SK-N-SH (cell line): ENCODE measurements at regions not wholly inside any gene's neighbourhood (a gene's known extent, or its start where the extent isn't known, plus 50 kb on each side); places are given as distances from the start of the nearest gene placed in this dataset.

Source experiments
- CTCF ChIA-PET: fragments of 300-600, 350-600 bp; formaldehyde crosslinking; extraction: SDS; loops from one replicate; lab custom pipeline; 2021; lab: Yijun Ruan, JAX
- POLR2A ChIA-PET: fragments of 350-600 bp; sonication (Branson Sonifier 250); formaldehyde crosslinking; extraction: SDS; loops from one replicate; lab custom pipeline; 2020; ENCODE audit warnings: antibody characterized with exemption, inconsistent platforms; lab: Yijun Ruan, JAX
- DNase-seq: peaks from one replicate; pipeline ENCODE4 v3.0.0; 2012
- H2AFZ ChIP-seq: fragments of 200-600 bp; sonication (generic); 2 replicates; pipeline ENCODE4 v1.8.1; 2016; ENCODE audit warnings: antibody characterized with exemption, mild to moderate bottlenecking, low read depth
- H3F3A ChIP-seq: fragments of 200-600 bp; sonication (generic); replicated peaks from 2 replicates; pipeline ENCODE3; 2016; ENCODE audit warnings: antibody characterized with exemption, mild to moderate bottlenecking; ENCODE audit not compliant: insufficient read depth
- H3K27ac ChIP-seq, 2 experiments: fragments of 200-500 bp in 1 of 2; fragments of 200-600 bp in 1 of 2; sonication (Bioruptor generic) in 1 of 2; sonication (generic), shearing (Covaris generic) in 1 of 2; 2 replicates each; pipeline versions ENCODE4 v1.5.1 to v1.6.1; 2014 to 2016; ENCODE audit warnings: low read depth in 2 of 2, inconsistent platforms in 1 of 2, low read length in 1 of 2, mild to moderate bottlenecking in 1 of 2, mixed read lengths in 1 of 2
- H3K27me3 ChIP-seq: fragments of 200-600 bp; sonication (generic), shearing (Covaris generic); 2 replicates; pipeline ENCODE4 v1.6.1; 2016; ENCODE audit warnings: mixed run types; ENCODE audit not compliant: insufficient read depth
- H3K36me3 ChIP-seq, 2 experiments: fragments of 200-500 bp in 1 of 2; fragments of 200-600 bp in 1 of 2; sonication (Bioruptor generic) in 1 of 2; sonication (generic) in 1 of 2; replicated peaks in 1 of 2; 2 replicates each; pipeline versions ENCODE3 to v1.5.1; 2014 to 2016; ENCODE audit warnings: low read length in 1 of 2, mild to moderate bottlenecking in 1 of 2; ENCODE audit not compliant: insufficient read depth in 2 of 2, control insufficient read depth in 1 of 2
- H3K4me1 ChIP-seq, 2 experiments: fragments of 200-500 bp in 1 of 2; fragments of 200-600 bp in 1 of 2; sonication (Bioruptor generic) in 1 of 2; sonication (generic), shearing (Covaris generic) in 1 of 2; 2 replicates each; pipeline versions ENCODE4 v1.5.1 to v1.6.1; 2014 to 2016; ENCODE audit warnings: low read depth in 1 of 2, low read length in 1 of 2, mixed run types in 1 of 2; ENCODE audit not compliant: insufficient read depth in 2 of 2, control insufficient read depth in 1 of 2
- H3K4me2 ChIP-seq: fragments of 200-600 bp; sonication (generic), shearing (Covaris generic); 2 replicates; pipeline ENCODE4 v1.6.1; 2017; ENCODE audit warnings: mixed run types
- H3K4me3 ChIP-seq, 2 experiments: fragments of 200-500 bp in 1 of 2; fragments of 200-600 bp in 1 of 2; sonication (Bioruptor generic) in 1 of 2; sonication (generic), shearing (Covaris generic) in 1 of 2; 2 replicates each; pipeline versions ENCODE4 v1.5.1 to v1.8.1; 2014 to 2016; ENCODE audit warnings: low read depth in 2 of 2, inconsistent platforms in 1 of 2, low read length in 1 of 2, mild to moderate bottlenecking in 1 of 2, mixed read lengths in 1 of 2, moderate library complexity in 1 of 2
- H3K79me2 ChIP-seq: fragments of 200-600 bp; sonication (generic); 2 replicates; pipeline ENCODE4 v1.8.1; 2017; ENCODE audit warnings: mild to moderate bottlenecking; ENCODE audit not compliant: insufficient read depth
- H3K9ac ChIP-seq: fragments of 200-600 bp; sonication (generic); 2 replicates; pipeline ENCODE4 v1.6.1; 2017; ENCODE audit warnings: mixed run types
- H3K9me2 ChIP-seq: fragments of 200-600 bp; sonication (generic); 2 replicates; pipeline ENCODE4 v1.6.1; 2017; ENCODE audit warnings: mixed run types
- H3K9me3 ChIP-seq: fragments of 200-600 bp; sonication (generic); 2 replicates; pipeline ENCODE4 v1.6.1; 2017; ENCODE audit warnings: mixed run types, mild to moderate bottlenecking, moderate library complexity
- H4K20me1 ChIP-seq: fragments of 200-600 bp; sonication (generic); 2 replicates; pipeline ENCODE4 v1.6.1; 2017; ENCODE audit warnings: mild to moderate bottlenecking, mixed run types; ENCODE audit not compliant: insufficient read depth
- ELF1 ChIP-seq: IDR thresholded peaks from 2 replicates; pipeline ENCODE4 v1.4.0; 2012
- EP300 ChIP-seq, 2 experiments: IDR thresholded peaks; 2 replicates each; pipeline versions ENCODE4 v1.4.0 to v1.6.1; 2012; ENCODE audit warnings: borderline replicate concordance in 1 of 2, low read depth in 1 of 2, low read length in 1 of 2
- FOSL2 ChIP-seq: IDR thresholded peaks from 2 replicates; pipeline ENCODE4 v1.4.0; 2012; ENCODE audit warnings: low read depth, mild to moderate bottlenecking, moderate library complexity, borderline replicate concordance
- FOXJ3 ChIP-seq: sonication (generic); formaldehyde crosslinking; IDR thresholded peaks from 2 replicates; pipeline ENCODE4 v1.5.1; 2020; ENCODE audit warnings: mild to moderate bottlenecking, missing genetic modification reagents
- FOXM1 ChIP-seq: IDR thresholded peaks from 2 replicates; pipeline ENCODE4 v1.4.0; 2012; ENCODE audit warnings: low read depth, mild to moderate bottlenecking
- JUND ChIP-seq: IDR thresholded peaks from 2 replicates; pipeline ENCODE4 v1.4.0; 2012
- NFIC ChIP-seq: IDR thresholded peaks from 2 replicates; pipeline ENCODE4 v1.4.0; 2012; ENCODE audit warnings: borderline replicate concordance
- NRF1 ChIP-seq: IDR thresholded peaks from 2 replicates; pipeline ENCODE4 v1.6.1; 2012; ENCODE audit warnings: low read depth, mild to moderate bottlenecking, low read length
- POLR2AphosphoS5 ChIP-seq: IDR thresholded peaks from 2 replicates; pipeline ENCODE4 v1.6.1; 2012; ENCODE audit warnings: low read depth, low read length
- RCOR1 ChIP-seq: fragments of 150-350 bp; IDR thresholded peaks from 2 replicates; pipeline ENCODE4 v1.6.1; 2017; ENCODE audit warnings: antibody characterized with exemption, low read length
- REST ChIP-seq: IDR thresholded peaks from 2 replicates; pipeline ENCODE4 v1.6.1; 2012; ENCODE audit warnings: mild to moderate bottlenecking, low read depth, low read length, moderate library complexity
- TCF12 ChIP-seq: IDR thresholded peaks from 2 replicates; pipeline ENCODE4 v1.4.0; 2012
- WGBS: methylation state at CpG from one replicate; pipeline ENCODE4 v1.1.6; 2017; ENCODE audit warnings: low lambda C conversion rate; 5-methylcytosine and 5-hydroxymethylcytosine counted together
- TF ChIP-seq, protein P1 (sequence below): fragments of 150-350 bp; IDR thresholded peaks from 2 replicates; pipeline ENCODE4 v1.6.1; 2016; ENCODE audit warnings: mild to moderate bottlenecking, low read depth, low read length
- TF ChIP-seq, protein P2 (sequence below): IDR thresholded peaks from 2 replicates; pipeline ENCODE4 v1.4.0; 2012; ENCODE audit warnings: low read depth, borderline replicate concordance

- no peak for TF ChIP-seq REST
- TF ChIP-seq RCOR1, result no peak
Measured at GRCh38 chr16:51898872-51899271, 648.1 kb downstream of the TOX3 start (continued).

GRCh38 chr16:51896013-51896412 is 650.9 kb downstream of the TOX3 start:
- no peak for DNase-seq
- Histone ChIP-seq H3K9me3 (no peaks in the 10 kb centered on the region), H3K4me1 (no peaks in the 10 kb centered on the region), H3K27me3 (no peaks in the 10 kb centered on the region), H2AFZ (no peak overlapping the region), H3K36me3 (no peaks in the 10 kb centered on the region), H4K20me1 (no peaks in the 10 kb centered on the region), H3F3A (no peaks in the 10 kb centered on the region), H3K4me3 (no peak overlapping the region), H3K27ac (no peak overlapping the region)
- TF ChIP-seq, protein P1, sequence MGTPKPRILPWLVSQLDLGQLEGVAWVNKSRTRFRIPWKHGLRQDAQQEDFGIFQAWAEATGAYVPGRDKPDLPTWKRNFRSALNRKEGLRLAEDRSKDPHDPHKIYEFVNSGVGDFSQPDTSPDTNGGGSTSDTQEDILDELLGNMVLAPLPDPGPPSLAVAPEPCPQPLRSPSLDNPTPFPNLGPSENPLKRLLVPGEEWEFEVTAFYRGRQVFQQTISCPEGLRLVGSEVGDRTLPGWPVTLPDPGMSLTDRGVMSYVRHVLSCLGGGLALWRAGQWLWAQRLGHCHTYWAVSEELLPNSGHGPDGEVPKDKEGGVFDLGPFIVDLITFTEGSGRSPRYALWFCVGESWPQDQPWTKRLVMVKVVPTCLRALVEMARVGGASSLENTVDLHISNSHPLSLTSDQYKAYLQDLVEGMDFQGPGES, result no peak
- no peak for TF ChIP-seq EP300 (IDR thresholded peaks at IDR 0.05; ENCODE audit: borderline replicate concordance in 1 of 2, low read depth in 1 of 2, low read length in 1 of 2)
- no peak for TF ChIP-seq POLR2AphosphoS5
- TF ChIP-seq NFIC, result no peak
- TF ChIP-seq, protein P2, sequence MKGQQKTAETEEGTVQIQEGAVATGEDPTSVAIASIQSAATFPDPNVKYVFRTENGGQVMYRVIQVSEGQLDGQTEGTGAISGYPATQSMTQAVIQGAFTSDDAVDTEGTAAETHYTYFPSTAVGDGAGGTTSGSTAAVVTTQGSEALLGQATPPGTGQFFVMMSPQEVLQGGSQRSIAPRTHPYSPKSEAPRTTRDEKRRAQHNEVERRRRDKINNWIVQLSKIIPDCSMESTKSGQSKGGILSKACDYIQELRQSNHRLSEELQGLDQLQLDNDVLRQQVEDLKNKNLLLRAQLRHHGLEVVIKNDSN, result no peak
- no peak for TF ChIP-seq JUND
- TF ChIP-seq FOXM1, result no peak
- no peak for TF ChIP-seq FOXJ3 (CRISPR knock-in tag)
- no peak for TF ChIP-seq TCF12
- no peak for TF ChIP-seq NRF1
- TF ChIP-seq ELF1, result no peak
- no peak for TF ChIP-seq FOSL2
- no peak for TF ChIP-seq RCOR1
- TF ChIP-seq, all 33 proteins: peak for 0
- Histone ChIP-seq H3K9ac (no peak overlapping the region), H3K79me2 (no peaks in the 10 kb centered on the region), H3K9me2 (no peaks in the 10 kb centered on the region), H3K4me2 (no peak overlapping the region)
- ChIA-PET CTCF (interaction anchor here (0.6 kb wide), 1 partner anchor 905 kb away, joined by 4 read pairs; no protein-coding TSS in a partner anchor), POLR2A (no interaction called here)
- WGBS, result 23% methylated on average over 2 of the region's 2 CpGs
